Hematopoietic multipotent progenitor cell (in vitro differentiated cells): ENCODE measurements at regions not wholly inside any gene's neighbourhood (a gene's known extent, or its start where the extent isn't known, plus 50 kb on each side); places are given as distances from the start of the nearest gene placed in this dataset.

Experiments used
- DNase-seq, 3 donors: peaks; one replicate each; pipeline ENCODE4 v3.0.0-alpha.2; 2011 to 2015; ENCODE audit warnings: low read depth in 2 of 3, low spot score in 2 of 3

DNA sequence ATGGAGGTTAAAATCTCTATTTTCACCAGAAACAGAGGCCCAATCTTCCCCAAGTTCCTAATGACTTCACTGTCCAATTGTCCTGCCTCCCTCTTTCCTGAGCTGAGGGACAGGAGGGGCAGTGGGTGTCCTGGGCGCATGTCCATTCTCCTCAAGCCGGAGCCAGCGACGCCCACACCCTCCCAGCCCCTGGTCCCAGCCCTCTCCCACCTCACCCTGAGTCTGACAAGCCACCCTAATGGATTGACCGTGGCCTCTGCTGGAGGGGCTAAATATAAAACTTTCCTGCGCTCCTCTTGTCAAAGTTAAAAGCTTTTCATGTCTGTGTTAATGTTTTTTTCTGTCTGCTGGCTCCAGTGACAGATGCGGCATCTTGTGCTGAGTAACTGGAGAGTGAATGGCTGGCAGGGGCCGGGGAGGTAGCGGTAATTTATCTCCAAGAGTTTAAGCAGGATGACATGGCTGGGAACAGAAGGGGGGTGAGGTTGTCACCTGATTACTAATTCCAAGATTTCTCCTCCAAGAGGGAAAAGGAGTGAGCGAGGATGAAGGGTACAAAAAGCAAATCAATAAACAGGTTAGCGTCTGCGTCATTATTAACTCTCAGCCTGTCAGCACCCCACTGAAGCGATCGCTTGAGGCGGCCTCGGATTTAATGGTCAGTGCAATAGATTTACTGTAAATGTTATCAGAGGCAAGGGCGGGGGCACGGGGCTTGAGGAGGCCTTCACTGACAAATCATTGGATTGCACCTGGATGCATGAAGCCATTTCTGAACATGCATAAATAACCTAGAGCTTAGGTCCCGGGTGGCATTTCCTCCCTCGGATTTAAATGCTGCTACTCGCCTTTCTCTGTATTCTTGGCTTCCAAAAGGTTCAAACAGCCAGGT is 118.1 kb upstream of the MAFB start:
- DNase-seq: no peak

DNA sequence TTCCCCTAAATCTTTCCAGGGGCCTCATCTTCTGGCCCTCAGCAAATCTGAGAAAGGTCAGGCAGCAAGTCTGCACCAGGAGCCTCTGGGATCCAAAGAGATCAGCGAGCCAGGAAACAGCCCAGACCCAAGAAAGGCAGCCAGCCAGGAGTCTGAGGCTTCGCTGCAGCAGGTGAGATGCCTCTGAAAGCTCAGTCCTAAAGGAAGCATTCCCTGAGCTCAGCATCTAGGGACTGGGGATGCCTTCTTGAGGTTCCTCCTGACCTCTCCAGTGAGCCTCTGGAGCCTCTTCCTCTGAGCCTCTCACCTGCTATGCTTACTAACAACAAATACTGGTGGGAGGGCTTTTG is 118.8 kb upstream of the MAFB start:
- DNase-seq: no peak

DNA sequence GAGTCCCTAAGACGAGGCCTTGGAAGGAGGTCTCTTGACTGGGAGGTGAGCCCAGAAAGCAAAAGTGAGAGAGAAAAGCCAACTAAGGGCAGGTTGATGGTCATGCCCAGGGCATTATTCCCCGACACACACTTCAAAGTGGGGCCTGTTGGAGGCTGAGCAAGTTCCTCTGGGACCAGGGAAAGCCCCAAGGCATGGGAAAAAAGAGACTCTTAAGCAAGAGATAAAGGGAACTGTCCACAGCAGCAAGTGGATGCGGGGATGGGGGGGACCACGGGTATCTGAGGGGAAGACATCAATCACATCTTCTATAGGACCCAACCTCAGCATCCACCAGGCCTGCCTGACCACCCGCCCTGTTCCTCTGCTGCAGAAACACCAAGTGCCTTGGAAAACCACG is 119.9 kb upstream of the MAFB start:
- no peak for DNase-seq

DNA sequence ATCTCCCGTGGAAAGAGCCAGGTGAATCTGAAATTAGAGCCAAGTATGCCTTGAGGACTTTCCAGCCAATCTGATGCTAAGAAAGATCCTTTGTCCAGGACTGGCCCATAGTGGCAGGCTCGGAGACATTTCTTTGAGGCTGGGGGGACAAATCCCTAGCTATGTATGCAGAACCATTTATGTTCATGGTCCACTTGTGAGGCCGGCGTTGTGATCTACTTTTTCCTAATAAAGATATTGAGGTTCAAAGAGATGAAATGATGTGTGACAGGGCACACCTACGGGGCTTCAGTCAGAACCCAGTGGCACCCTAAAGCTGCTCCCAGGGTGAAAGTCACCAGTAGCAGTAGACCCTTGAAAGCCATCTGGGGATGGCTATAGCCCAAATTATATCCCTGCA is 120.3 kb upstream of the MAFB start:
- no peak for DNase-seq

DNA sequence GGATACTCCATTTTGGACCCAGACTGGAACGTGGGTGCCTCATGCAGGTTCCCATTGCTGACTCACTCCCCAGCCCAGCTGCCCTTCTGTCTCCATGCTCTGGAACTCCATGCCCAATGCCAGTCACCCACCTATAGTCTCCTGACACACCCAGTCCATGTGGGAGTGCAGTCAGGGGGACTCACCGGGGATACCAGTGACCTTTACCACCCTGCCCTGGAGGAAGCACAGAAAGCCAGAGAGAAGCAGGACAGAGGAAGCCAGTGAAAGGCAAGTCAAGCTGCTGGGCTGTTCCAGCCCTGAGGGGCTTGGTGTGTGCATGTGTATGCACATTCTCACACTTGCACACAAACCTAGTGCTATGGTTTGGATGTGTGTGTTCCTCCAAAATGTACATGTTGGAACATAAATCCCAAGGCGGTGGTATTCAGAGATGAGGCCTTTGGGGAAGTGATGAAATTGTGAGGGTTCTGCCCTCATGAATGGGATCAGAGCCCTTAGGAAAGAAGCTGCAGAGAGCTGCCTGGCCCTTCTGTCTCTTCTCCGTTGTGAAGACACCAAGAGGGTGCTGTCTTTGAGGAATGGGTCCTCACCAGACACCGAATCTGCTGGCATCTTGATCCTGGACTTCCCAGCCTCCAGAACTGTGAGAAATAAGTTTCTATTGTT is 121.4 kb upstream of the MAFB start:
- no peak for DNase-seq

DNA sequence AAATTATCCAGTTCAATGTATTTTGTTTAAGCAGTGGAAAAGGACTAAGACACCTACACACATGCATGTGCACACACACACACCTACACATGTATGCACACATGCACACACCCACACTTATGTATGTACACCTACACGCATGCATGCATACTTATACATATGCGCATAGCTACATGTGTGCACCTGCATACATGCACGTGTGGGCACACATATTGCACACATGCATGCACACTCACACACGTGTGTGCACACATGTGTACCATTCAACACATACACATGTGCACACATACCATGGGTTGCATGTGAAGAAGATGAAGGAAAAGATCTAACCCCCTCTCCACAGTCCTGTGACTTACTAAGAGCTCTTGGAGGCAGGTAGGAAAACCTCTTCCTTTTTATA is 122.0 kb upstream of the MAFB start:
- DNase-seq: no peak

DNA sequence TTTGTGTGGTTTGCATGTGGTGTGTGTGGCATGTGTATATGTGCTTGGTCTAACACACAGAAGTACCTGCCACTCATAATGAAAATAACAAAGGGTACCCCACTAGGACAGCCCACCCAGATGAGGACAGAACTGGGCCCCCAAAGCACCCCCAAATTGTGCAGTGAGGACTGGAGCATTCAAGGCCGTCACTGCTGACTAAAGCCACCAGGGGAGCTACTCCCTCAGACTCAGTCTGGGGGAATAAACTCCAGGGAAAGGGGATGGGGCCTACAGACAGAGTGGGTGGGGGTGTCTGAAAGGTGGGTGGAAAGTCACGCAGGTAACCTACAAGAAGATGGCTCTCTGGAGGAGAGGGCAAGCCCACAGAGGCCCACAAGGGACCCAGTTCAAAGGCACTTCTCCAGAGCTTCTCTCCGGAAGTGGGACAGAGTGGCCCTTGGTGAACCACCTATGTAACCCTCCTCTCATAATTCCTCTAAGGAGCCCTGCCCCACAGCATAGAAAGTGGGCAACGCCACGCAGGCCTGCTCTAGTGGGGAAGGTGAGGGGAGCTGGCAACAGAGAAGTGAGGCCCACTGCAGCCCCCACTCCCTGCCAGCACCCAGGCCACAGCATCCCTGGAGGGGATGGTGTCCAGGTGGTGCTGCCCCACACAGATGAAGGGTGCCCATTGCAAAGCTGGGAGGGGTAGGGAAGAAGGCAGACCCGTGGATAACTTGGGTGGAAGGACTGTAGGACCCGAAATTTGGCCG is 122.8 kb upstream of the MAFB start:
- no peak for DNase-seq

DNA sequence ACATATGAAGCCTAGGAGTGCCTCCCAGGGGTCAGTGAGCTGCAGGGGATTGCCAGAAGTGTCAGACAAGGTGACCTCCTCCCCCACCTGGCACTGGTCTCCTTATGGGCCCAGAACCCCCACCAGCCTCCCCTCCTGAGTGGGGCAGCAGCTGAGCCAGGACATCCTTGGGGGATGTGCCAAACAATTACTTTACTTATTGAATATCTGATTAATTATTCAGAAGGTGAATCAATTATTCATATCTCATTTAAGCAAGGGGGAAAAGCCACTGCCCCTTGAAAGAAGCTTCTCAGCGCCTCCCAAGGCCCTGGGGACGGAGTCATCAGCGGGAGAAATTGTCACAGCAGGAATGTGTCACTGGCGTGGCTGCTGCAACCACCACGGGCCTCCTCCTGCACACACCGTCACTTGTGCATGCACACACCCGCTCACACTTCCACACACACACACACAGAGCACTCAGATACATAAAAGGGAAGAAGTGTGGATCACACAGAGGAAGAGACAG is 123.4 kb upstream of the MAFB start:
- no peak for DNase-seq

DNA sequence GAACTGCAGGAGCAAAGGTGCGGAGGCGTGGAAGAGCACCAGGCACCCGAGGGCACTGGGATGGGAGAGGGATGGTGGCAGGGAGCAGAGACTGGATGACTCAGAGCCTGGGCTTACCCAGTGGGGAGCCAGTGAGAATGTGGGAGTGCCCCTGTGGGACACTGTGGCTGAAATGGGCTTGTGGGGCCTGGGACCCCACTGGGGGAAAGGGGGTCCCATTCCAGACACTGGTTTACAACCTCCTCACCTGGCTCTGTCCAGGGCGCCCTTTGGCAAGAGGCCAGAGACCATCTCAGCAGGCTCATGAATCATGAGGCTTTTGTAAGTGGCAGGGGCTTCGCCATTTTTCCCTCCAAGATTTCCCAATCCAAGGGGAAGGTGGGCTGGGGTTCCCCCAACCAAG is 124.0 kb upstream of the MAFB start:
- no peak for DNase-seq

DNA sequence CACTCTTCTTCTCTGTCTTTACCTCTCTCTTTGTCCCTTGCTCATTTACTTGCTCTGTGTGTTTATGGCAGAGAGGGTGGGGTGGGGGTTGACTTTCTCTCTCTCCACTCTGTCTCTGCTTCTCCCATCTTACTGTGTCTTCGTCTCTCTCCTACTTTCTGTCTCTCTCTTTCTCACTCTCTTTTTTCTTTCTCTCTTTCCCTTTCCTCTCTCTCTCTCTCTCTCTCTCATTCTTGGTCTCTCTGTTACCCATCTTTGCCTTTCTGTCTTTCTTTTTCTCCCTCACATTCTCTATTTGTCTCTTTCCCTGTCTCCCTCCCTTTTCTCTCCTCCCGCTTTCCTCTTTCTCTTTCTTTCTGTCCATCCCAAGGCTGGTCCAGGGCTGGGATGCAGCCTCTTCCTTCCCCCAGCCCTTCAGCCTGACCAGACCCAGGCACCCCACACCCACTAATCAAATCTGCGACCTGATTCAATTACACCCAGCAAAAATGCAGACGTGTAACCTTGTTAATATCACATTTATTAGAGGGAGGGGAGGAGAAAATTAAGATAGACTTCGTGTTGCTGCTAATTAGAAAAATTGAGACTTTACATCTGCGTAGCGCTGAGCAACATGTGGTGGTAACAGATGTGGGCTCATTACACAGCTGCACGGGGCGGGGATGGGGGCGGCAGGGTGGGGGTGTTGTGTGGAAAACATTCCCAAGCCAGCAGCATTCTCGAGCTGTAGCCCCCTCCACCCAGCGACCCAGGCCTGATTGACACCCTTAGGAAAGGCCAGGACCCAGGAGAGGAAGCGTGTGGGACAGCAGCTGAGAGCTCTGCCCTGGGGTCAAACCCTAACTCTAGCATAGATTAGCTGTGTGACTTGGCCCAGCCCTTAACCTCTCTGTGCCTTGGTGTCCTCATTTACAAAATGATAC is 124.9 kb upstream of the MAFB start:
- DNase-seq: no peak

DNA sequence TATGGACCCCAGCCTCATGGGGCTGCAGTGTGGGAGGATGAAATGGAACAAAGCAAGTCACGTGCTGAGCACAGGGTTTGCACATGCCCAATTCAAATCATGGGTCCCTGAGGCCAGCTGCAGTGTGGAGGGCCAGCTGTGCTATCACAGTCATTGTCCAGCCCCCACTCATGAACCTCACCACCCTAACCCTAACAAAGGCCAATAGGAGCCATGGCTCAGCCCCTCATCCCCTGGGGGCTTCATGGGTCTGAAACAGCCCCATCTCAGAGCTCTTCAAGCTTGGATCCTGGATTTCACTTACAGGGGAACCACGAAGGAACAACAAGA is 125.6 kb upstream of the MAFB start:
- DNase-seq: no peak

DNA sequence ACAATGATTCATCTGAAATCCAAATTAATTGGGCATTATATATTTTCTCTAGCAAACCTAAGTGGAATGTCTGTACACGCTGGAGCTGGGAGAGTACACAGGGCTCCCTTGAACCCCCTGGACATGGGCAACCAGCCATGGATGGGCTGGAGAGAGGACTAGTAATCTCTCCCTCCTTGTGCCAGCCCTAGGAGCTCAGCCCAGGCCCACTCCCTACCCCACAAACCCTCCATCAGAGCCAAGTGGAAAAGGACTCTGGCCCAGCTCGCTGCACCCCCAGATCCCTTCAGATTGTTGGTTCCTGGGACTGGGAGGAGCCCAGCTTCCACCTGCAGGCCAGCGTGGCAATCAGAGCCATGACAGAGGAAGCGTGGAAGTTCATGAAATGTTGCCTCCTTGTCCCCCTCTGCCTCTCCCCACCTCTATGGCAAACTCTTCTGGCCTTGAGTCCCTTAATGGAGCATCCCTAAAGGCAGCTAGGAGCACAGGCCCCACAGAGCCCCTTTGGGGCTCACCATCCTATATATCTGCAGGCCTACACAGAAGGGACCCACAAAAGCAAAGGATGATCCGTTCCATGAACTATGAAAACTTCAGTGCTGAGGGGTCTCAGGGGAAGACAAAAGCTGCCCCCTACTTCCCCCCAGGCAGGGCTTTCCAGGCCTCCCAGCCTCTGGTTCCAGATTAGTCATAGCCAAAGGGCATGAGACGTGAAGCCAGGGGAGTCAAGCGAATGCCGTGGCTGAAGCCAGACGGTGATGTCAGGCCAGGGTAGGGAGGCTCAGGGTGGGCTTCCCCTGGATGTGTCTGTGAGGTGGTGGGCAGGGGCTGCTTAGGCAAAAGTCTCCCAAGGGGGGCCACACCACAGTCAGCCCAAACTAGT is 126.4 kb upstream of the MAFB start:
- DNase-seq: no peak

DNA sequence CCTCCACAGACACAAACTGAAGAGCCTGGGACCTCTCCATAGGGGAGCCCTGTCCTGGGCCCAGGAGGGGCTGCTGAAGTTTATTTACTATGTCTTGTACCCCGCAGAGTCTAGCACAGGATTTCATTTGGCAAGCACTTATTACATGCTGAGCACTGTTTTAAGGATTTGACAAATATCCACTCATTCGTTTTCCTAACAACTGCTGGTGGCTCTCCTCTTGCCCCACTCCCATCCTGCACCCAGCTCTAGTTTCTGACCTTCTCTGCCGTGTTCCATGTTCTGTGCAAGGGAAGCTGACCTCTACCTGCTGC is 127.0 kb upstream of the MAFB start:
- no peak for DNase-seq

DNA sequence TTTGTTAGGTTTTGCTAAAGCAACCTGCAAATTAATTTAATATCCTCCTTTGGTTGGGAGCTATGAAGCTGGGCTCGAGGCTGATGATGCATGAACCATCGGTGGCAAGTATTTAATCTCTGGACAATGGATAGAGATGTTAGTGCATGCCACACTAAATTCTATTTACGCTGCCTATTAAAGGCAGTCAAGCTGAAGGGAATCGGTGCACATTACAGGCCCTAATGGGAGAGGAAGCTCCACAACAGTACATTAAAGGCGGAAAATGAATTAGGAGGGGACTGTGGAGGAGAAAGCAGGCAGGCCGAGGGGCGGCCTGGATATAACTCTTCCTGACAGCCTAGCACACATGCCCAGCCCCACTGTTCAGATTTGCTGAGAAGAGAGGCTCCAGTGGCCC is 132.4 kb upstream of the MAFB start:
- no peak for DNase-seq

DNA sequence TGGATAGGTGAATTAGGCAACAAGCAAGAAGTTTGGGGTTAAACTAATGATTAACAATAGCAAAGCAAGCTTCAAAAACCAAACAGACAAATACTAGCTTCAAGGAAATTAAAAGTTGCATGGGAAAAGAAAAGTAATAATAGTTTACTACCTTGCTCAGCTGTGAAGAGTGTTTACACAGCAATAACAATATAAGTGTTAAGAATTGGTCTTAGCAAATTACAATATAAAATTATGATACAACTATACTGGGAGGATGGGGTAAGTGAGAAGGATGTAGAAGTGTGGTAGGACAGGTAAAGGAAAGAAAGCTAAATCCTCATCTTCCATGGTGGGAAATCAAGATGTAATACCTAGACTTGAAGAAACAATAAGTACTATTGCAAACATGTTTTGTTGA is 137.7 kb upstream of the MAFB start:
- DNase-seq: no peak

DNA sequence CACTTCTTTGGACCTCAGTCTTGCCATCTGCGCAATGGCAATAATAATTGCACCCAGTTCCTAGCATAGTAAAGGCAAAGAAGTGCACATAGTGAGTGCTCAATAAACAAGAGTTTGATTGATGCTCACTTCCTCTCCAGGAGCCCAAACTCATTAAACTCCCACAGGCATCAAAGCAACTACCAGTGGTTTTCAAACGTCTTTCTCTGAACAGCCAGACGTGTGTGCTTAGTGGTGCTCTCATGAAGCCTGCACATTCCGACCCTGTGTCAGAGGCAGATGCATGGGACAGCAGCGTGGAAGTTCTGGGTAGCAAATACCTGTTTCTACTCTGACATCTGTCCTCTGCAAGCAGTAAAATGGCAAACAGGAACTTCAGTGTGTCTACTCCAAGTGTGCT is 146.3 kb upstream of the MAFB start:
- no peak for DNase-seq

DNA sequence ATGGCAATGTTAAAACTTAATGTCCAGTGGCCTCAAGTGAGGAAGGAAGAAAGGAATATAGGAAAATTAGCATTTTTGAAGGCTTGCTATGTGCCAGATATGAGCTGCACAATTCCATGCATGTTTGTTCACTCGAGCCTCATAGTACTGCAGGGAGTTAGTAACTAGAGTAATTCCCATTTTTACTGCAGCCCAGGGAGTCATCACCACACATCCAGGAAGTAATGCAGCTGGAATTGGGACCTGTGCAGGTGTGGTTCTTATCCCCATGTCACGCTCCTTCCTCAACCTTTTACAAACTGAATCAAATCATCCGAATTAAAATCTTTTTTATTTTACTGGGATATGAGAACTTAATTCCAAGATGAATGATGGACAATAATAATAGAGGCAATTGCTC is 149.5 kb upstream of the MAFB start:
- no peak for DNase-seq

DNA sequence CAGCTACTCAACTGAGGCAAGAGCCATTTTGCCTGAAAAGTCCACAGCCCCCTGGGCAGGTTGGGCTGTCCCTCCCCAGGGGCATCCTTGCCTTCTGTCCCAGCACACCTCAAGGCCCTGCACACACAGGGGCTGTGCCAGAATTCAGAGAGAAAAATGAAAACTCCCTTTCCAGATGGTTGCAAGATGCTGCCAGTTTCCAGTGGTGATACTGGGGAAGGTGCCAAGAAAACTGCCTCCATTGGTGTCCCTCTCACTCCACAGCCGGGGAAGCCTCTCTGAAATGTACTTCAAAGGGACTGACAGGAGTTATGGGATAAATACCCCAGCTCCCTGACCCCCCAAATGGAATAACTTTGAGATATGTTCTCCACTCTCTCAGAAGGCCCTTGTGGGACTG is 154.2 kb upstream of the MAFB start:
- DNase-seq: no peak

DNA sequence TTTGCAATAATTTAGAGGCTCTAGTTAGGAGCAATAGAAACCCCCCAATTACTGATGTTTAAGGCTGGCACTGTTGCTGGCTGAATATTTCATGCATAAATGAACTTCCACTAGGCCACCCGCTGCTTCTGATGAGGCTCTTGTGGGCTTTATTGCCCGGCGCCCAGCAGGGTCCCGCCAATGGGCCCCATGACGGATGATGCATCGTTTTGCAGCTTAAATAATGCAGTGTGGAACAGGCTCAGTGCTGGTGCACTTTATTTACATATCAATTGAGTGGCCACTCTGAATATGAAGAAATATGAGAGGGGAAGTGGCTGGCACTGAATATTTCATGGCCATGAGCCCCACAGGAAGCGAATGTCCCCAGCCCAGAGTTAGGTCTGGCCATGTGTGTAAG is 155.3 kb upstream of the MAFB start:
- no peak for DNase-seq

DNA sequence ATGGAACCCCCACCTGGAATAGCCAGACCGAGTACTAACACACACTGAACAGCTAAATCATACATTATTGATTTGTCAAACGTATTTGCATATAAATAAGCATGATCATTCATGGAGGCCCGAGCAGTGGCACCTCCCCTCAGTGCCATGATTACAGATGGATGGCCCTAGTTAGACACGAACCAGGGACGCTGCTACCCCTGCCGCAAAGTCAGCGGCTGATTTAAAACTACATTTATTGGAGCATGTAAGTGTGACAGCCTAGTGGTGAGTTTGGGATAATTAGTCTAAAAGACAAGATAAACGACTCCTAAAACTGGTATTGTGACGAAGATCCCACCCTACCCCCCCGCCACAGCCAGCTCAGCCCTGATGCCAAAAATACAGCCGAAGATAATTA is 159.1 kb upstream of the MAFB start:
- no peak for DNase-seq
